HEK293T (cell line): ENCODE measurements at regions not wholly inside any gene's neighbourhood (a gene's known extent, or its start where the extent isn't known, plus 50 kb on each side); places are given as distances from the start of the nearest gene placed in this dataset.
A peak's percentile ranks its signal among the peaks of the same experiment; 100 is the strongest.

ENCODE experiments used
- CTCF ChIA-PET: fragments of 350-600 bp; formaldehyde crosslinking; extraction: SDS; loops from one replicate; lab custom pipeline; 2021; ENCODE audit warnings: antibody characterized with exemption, inconsistent platforms; lab: Yijun Ruan, JAX
- POLR2A ChIA-PET: fragments of 350-600 bp; formaldehyde crosslinking; extraction: SDS; loops from one replicate; lab custom pipeline; 2020; ENCODE audit warnings: antibody characterized with exemption, inconsistent platforms; lab: Yijun Ruan, JAX
- DNase-seq: peaks from one replicate; pipeline ENCODE4 v3.0.0; 2012; ENCODE audit warnings: mixed read lengths; ENCODE audit errors: extremely low spot score
- ARNT ChIP-seq: fragments of 450-650 bp; IDR thresholded peaks from 2 replicates; pipeline ENCODE4 v1.6.1; 2017; ENCODE audit warnings: mild to moderate bottlenecking
- BHLHE40 ChIP-seq: fragments of 450-650 bp; IDR thresholded peaks from 2 replicates; pipeline ENCODE4 v1.6.1; 2016; ENCODE audit warnings: mild to moderate bottlenecking, moderate library complexity, borderline replicate concordance
- CTBP1 ChIP-seq: fragments of 450-650 bp; IDR thresholded peaks from 2 replicates; pipeline ENCODE4 v1.6.1; 2016; ENCODE audit warnings: borderline replicate concordance
- ELF4 ChIP-seq: fragments of 450-650 bp; IDR thresholded peaks from 2 replicates; pipeline ENCODE4 v1.6.1; 2017; ENCODE audit warnings: antibody characterized with exemption
- FOXA1 ChIP-seq: fragments of 450-650 bp; IDR thresholded peaks from 2 replicates; pipeline ENCODE4 v1.6.1; 2016; ENCODE audit warnings: mild to moderate bottlenecking
- FOXK2 ChIP-seq: fragments of 450-650 bp; IDR thresholded peaks from 2 replicates; pipeline ENCODE4 v1.6.1; 2016; ENCODE audit warnings: mild to moderate bottlenecking
- FOXM1 ChIP-seq: fragments of 450-650 bp; IDR thresholded peaks from 2 replicates; pipeline ENCODE4 v1.6.1; 2017; ENCODE audit warnings: mild to moderate bottlenecking, borderline replicate concordance
- HDGF ChIP-seq: fragments of 450-650 bp; IDR thresholded peaks from 2 replicates; pipeline ENCODE4 v1.6.1; 2017; ENCODE audit warnings: antibody characterized with exemption, borderline replicate concordance
- L3MBTL2 ChIP-seq: fragments of 450-650 bp; conservative IDR thresholded peaks from 2 replicates; pipeline ENCODE4 v1.6.1; 2016; ENCODE audit warnings: mild to moderate bottlenecking
- LEF1 ChIP-seq: fragments of 450-650 bp; IDR thresholded peaks from 2 replicates; pipeline ENCODE4 v1.6.1; 2017; ENCODE audit warnings: mild to moderate bottlenecking, borderline replicate concordance
- NFRKB ChIP-seq: fragments of 450-650 bp; IDR thresholded peaks from 2 replicates; pipeline ENCODE4 v1.6.1; 2016; ENCODE audit warnings: mild to moderate bottlenecking, moderate library complexity
- PKNOX1 ChIP-seq: fragments of 450-650 bp; IDR thresholded peaks from 2 replicates; pipeline ENCODE4 v1.6.1; 2016
- SP1 ChIP-seq: fragments of 450-650 bp; IDR thresholded peaks from 2 replicates; pipeline ENCODE4 v1.6.1; 2017
- SUZ12 ChIP-seq: fragments of 450-650 bp; IDR thresholded peaks from 2 replicates; pipeline ENCODE4 v1.6.1; 2016; ENCODE audit warnings: mild to moderate bottlenecking
- TARDBP ChIP-seq: fragments of 450-650 bp; IDR thresholded peaks from 2 replicates; pipeline ENCODE4 v1.6.1; 2016
- ZNF384 ChIP-seq: fragments of 450-650 bp; IDR thresholded peaks from 2 replicates; pipeline ENCODE4 v1.6.1; 2016

GRCh38 chr6:130742131-130742681 lies 85.0 kb upstream of the SMLR1 start:
- TF ChIP-seq FOXM1 (no peak), L3MBTL2 (no peak), ARNT (no peak), ZNF384 (no peak)
- no peak for DNase-seq
- ChIA-PET CTCF (interaction anchor here (0.7 kb wide), 1 partner anchor 697 kb away, joined by 3 read pairs; no protein-coding TSS in a partner anchor), POLR2A (no interaction called here)

GRCh38 chr6:130743175-130743574 lies 84.0 kb upstream of the SMLR1 start:
- DNase-seq: peak; percentile 39
- ChIA-PET CTCF (interaction anchor here (0.6 to 1.2 kb wide), 5 partner anchors 12 to 475 kb away, joined by 3 read pairs; no protein-coding TSS in a partner anchor), POLR2A (no interaction called here)
- no peak for TF ChIP-seq FOXK2
- no peak for TF ChIP-seq TARDBP
- no peak for TF ChIP-seq FOXA1
- no peak for TF ChIP-seq NFRKB
- no peak for TF ChIP-seq HDGF
- TF ChIP-seq BHLHE40: no peak
- TF ChIP-seq CTBP1: no peak
- TF ChIP-seq ARNT: no peak

GRCh38 chr6:130744576-130745366 lies 82.4 kb upstream of the SMLR1 start:
- CTCF ChIA-PET: interaction anchor here (0.8 kb wide), 1 partner anchor 13 kb away, joined by 4 read pairs; no protein-coding TSS in a partner anchor
- POLR2A ChIA-PET: no interaction called here
- DNase-seq: no peak
- TF ChIP-seq HDGF: no peak
- TF ChIP-seq L3MBTL2: no peak
- no peak for TF ChIP-seq SUZ12
- TF ChIP-seq ZNF384: no peak
- no peak for TF ChIP-seq NFRKB
- TF ChIP-seq PKNOX1: no peak

GRCh38 chr6:130748041-130748440 lies 79.2 kb upstream of the SMLR1 start:
- POLR2A ChIA-PET: no interaction called here
- no peak for DNase-seq
- TF ChIP-seq SUZ12 (no peak), ARNT (no peak), CTBP1 (no peak), FOXA1 (no peak), FOXM1 (no peak), LEF1 (no peak), BHLHE40 (no peak), TARDBP (no peak), SP1 (no peak), PKNOX1 (no peak), ZNF384 (no peak), NFRKB (no peak), HDGF (no peak), ELF4 (no peak), L3MBTL2 (no peak), FOXK2 (no peak)
- CTCF ChIA-PET: no interaction called here

GRCh38 chr6:130749402-130749801 lies 77.8 kb upstream of the SMLR1 start:
- POLR2A ChIA-PET: no interaction called here
- DNase-seq: no peak
- CTCF ChIA-PET: interaction anchor here (0.5 kb wide), 1 partner anchor 13 kb away, joined by 3 read pairs; no protein-coding TSS in a partner anchor
- no peak for TF ChIP-seq NFRKB
- TF ChIP-seq TARDBP: no peak

- DNase-seq: no peak
- TF ChIP-seq CTBP1 (no peak), FOXK2 (no peak), SP1 (no peak), ELF4 (no peak), BHLHE40 (no peak), LEF1 (no peak), SUZ12 (no peak), PKNOX1 (no peak), HDGF (no peak), ZNF384 (no peak), TARDBP (no peak), NFRKB (no peak), FOXA1 (no peak), ARNT (no peak), L3MBTL2 (no peak), FOXM1 (no peak)
- ChIA-PET POLR2A (no interaction called here), CTCF (no interaction called here)
Measured at GRCh38 chr6:130752267-130752666, 74.9 kb upstream of the SMLR1 start.
